DMS79 treated with DMSO at 0.1 percent for 48 hours (cell line): ENCODE measurements at regions not wholly inside any gene's neighbourhood (a gene's known extent, or its start where the extent isn't known, plus 50 kb on each side); places are given as distances from the start of the nearest gene placed in this dataset.
"Not testable (repeated sequence)": the region's sequence is repeated elsewhere in the genome, so short reads cannot be mapped to it uniquely, and the experiment has no call there.

Experiments used
- DNase-seq: peaks from one replicate; lab custom pipeline; 2025; lab: John Stamatoyannopoulos, UW

- DNase-seq = no peak
Observed at GRCh38 chr16:63481060-63481459, 1444.8 kb upstream of the CDH8 start.

DNA sequence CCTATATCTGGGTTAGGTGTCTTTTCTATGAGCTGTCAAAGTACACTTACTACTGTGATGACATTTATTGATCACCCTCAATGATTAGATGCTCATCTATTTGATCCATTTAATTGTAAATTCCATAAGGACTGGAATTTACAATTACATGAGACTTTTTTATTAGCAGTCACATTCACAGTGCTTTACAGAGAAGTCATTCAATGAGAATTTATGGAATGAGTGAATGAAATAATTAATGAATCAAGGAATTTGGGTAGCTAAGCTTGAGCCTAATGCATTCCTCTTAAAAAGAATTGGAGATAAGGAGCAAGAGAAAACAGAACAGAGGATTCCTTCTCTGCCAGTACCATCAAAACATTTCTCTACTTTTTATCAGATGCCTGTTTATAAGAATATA, 1437.5 kb upstream of the CDH8 start:
- DNase-seq = no peak

DNA sequence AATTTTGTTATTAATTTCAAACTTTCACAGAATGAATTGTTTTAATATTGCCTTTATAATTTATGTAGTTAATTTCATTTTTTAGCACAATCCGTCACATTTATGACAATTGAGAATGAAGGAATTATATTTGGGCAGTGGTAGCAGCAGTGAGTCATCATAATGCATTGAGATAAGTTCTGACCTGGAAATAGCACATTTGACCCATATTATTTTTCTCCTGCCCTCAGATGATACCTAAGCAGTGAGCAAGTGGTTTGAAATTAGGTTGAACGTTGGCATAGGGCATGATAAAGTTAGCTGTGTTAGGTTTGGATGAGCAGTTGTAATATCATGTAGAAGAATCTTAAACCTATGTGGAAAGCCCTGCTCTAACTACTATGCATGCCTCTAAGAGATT, 1431.3 kb upstream of the CDH8 start:
- no peak for DNase-seq

DNA sequence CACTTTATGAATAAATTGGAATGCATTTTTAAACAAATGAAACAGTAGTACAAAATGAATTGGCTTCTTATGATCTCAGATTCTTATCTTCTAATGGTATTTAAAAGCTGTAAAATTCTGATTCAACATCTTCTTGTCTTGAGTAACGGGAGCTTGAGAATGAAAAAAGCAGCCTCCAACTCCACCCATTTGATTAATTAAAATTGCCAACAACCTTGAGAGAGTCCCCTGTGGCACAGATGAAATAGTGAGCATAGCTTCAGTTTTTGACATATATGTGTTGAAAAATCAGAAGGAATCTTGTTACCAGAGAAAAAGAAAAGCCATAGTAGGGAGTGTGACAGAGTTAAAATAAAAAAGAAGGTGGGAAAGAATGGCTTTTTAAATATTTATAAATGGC, 1426.1 kb upstream of the CDH8 start:
- no peak for DNase-seq

DNA sequence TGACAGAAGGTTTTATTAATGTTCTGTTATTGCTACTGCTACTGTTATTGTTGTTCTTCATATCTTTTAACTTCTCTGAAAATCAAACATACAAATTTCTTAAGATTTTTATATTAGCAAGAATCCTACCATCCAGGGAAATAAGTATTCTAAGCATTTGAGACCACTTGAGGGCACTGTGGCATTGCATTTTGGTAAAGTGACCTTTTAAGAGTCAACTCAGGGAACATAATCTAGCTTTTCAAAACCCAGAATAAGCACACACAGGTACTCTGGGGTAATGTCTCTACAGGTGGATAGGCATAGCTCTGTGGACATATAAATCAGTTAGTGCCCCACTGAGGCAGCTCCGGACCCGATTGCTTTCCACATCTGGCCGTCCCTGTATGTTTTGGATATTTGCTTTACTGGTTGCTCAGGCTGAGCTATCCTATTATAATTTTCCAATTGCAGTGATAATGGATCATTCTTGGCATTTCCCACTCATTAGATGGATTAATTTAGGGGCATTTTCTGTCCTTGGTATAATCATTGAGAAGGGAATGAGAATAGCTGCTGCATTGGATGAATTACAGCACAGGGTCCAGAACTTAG, 1425.1 kb upstream of the CDH8 start:
- peak; percentile 14 for DNase-seq

DNA sequence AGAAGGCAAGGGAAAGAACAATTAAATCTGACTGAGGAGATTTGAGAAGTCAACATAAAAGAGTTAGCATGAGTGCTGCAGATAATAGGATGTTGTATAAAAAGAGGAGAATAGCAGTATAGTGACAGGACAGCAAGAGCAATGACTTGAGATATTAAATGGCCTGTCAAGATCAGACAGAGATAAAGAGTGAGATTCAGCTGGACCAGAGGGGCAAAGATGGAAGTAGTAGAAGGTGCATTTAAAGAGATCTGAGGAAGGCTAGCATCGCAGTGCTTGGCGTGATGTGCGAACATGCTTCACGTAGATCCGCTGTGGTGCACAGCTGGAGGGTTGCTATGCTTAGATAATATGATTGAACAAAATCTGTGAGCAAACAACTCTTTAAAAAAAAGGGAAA, 1422.6 kb upstream of the CDH8 start:
- no peak for DNase-seq

DNA sequence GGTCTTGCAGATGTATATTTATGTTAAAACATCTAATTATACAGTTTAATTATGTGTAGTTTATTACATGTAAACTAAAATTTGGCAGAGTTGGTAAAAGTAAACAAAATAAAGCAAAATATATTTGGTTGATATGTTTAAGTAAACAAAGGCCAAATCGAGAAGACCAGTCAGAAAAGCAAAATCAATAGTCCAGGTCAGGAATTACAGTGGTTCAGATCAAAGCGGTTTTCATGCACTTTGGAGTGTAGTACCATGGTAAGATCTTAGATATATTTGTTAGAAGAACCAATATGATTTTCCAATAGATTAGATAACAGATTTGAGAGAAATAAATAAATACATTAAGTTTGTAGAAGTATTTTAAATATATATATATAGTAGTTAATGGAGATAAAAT, 1421.6 kb upstream of the CDH8 start:
- DNase-seq = no peak

DNA sequence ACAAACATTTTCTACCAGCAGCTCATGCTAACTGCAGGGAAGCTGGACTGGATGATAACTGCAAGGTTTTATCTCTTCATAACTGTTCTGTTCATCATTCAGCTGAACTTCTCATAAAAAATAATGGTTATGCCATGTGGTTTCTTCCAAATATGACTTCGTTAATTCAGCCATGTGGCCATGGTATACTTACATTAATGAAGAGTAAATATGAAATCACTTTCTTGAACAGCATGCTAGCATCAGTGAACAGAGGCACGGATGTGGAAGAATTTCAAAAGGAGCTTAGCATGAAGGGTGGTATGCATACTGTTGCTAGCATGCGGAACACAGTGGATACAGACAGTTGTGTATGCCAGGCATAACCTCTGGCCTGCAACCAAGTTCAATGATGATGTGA, 1417.0 kb upstream of the CDH8 start:
- no peak for DNase-seq

GRCh38 chr16:63447121-63447520, 1410.9 kb upstream of the CDH8 start:
- peak; percentile 8 for DNase-seq

DNA sequence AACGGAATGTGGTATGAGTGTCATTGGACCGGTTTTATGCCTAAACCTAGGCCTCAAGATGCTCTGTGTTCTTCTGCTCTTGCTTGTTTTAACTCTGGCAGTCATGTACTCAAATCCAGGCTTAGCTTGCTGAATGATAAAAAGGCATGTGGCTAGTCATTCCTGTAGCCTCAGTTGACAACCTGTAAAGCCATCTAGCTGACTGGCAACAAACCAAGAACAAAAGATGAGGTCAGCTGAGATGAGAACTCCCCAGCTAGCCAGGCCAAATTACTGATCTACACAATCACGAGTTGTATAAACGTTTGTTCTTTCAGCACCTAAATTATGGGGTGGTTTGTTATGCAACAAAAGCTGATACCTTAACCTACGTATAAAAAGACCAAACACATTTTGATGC, 1406.0 kb upstream of the CDH8 start:
- no peak for DNase-seq

GRCh38 chr16:63426275-63426870, 1390.1 kb upstream of the CDH8 start:
- DNase-seq = no peak

DNA sequence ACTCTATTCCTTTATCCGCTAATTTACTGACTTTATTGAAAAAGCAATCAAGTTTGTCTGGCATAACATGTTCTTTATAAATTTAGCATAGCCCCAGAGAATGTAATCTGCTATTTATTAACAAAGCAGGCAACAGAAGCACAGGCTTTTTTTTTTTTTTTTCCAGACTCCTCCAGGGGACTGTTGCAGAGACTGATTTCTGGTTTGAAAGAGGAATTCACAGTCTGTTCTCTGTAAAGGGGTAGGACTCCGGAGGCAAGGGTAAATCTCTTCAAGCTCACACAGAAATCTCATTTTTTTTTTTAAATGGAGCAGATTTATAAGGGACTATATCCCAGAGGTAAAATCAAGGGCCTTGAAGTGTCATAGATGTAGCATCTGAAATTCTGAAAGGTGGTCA, 1386.5 kb upstream of the CDH8 start:
- no peak for DNase-seq

- DNase-seq = no peak
Observed at GRCh38 chr16:63416712-63417111, 1380.5 kb upstream of the CDH8 start.

- peak; percentile 16 for DNase-seq
Observed at GRCh38 chr16:63415014-63415413, 1378.8 kb upstream of the CDH8 start.

DNA sequence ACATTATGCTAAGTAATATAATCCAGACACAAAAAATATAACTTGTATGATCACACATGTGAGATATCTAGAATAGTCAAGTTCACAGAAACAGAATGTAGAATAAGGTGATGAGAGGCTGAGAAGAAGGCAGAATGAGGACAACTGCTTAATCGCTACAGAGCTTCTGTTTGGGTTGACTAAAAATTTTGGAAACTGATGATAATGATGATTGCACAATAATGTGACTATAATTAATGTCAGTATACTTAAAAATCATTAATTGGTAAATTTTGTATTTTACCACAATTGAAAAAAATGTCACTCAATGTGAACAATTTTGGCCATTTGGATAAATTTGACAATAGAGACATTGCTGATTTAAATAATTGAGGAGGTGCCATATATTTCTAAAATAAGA, 1374.4 kb upstream of the CDH8 start:
- DNase-seq = no peak

DNA sequence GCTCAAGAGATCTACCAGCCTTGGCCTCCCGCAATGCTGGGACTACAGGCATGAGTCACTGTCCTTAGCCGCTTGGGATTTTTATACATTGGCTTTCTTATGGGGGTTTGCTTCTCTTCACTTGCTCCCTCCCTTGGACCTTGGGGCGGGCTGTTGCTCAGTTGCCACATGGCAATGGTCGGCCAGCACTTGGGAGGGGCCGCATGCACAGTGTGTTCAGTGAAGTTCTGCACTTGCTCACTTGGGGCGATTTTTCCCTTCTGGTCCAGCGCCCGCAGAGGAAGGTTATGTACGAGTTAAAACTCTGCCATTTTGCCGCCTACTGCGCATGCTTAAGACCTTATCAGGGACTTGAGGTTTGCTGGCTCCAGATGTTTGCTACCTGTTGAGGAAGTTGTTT, 1367.6 kb upstream of the CDH8 start:
- DNase-seq = no peak

DNA sequence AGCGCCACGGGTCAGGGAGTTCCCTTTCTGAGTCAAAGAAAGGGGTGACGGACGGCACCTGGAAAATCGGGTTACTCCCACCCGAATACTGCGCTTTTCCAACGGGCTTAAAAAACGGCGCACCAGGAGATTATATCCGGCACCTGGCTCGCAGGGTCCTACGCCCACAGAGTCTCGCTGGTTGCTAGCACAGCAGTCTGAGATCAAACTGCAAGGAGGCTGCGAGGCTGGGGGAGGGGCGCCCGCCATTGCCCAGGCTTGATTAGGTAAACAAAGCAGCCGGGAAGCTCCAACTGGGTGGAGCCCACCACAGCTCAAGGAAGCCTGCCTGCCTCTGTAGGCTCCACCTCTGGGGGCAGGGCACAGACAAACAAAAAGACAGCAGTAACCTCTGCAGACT, 1352.0 kb upstream of the CDH8 start:
- not testable (repeated sequence) for DNase-seq

DNA sequence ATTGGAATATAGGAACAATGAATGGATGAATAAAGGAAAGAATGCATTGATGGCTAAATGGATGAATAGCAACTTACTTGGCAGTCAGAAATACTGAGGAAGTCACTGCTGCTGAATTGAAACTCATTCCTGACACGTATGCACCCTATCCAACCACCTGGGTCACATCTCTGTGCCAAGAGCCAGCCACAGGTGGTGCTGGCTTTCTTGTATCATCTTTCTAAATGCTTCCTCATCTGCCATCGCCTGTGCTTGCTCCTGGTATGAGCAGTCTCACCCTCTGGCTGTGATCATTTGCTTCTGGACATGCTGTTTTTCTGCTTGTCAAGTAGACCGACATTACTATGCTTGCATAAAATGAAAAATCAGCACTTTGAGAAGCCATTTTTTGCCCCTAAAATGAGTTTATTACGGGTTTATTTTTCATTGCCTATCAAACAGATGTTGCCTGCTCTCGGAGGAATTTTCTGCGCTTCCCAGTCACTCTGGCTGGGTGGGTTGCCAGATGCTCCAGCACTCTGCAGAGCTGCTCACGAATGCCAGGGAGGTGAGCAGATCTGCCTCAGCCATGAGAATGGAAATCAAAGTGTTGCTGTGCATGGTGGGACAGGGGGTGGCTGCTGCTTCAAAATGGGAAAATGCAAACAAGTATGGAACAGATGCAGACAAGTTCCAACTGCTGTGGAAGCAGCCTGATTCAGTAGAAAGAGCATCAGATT, 1349.6 kb upstream of the CDH8 start:
- no peak for DNase-seq

- no peak for DNase-seq
Observed at GRCh38 chr16:63373744-63374143, 1337.5 kb upstream of the CDH8 start.

DNA sequence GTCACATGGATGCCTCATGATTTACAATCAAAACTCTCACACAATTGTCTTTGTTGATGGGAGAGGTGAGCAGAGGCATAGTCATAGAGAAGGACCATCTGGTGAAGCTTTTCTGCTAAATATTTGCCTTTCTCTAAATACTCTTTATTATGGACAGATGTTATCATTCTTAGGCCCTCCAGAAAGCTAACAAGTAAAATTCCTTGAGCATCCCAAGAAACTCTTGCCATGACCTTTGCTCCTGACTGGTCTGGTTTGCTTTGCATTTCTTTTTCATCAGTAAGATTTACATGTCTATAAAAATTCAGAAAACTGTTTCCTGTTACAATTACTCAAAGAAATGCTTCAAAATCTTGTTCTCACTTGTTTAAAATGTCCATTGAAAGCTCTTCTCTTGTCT, 1336.6 kb upstream of the CDH8 start:
- no peak for DNase-seq

- no peak for DNase-seq
Observed at GRCh38 chr16:63372283-63372682, 1336.0 kb upstream of the CDH8 start.

GRCh38 chr16:63365649-63366304, 1329.5 kb upstream of the CDH8 start:
- no peak for DNase-seq

GRCh38 chr16:63363738-63364137, 1327.5 kb upstream of the CDH8 start:
- DNase-seq = no peak
